SK-N-SH (cell line): ENCODE measurements at regions not wholly inside any gene's neighbourhood (a gene's known extent, or its start where the extent isn't known, plus 50 kb on each side); places are given as distances from the start of the nearest gene placed in this dataset.

Source experiments
- CTCF ChIA-PET: fragments of 300-600, 350-600 bp; formaldehyde crosslinking; extraction: SDS; loops from one replicate; lab custom pipeline; 2021; lab: Yijun Ruan, JAX
- POLR2A ChIA-PET: fragments of 350-600 bp; sonication (Branson Sonifier 250); formaldehyde crosslinking; extraction: SDS; loops from one replicate; lab custom pipeline; 2020; ENCODE audit warnings: antibody characterized with exemption, inconsistent platforms; lab: Yijun Ruan, JAX
- DNase-seq: peaks from one replicate; pipeline ENCODE4 v3.0.0; 2012
- H2AFZ ChIP-seq: fragments of 200-600 bp; sonication (generic); 2 replicates; pipeline ENCODE4 v1.8.1; 2016; ENCODE audit warnings: antibody characterized with exemption, mild to moderate bottlenecking, low read depth
- H3F3A ChIP-seq: fragments of 200-600 bp; sonication (generic); replicated peaks from 2 replicates; pipeline ENCODE3; 2016; ENCODE audit warnings: antibody characterized with exemption, mild to moderate bottlenecking; ENCODE audit not compliant: insufficient read depth
- H3K27ac ChIP-seq, 2 experiments: fragments of 200-500 bp in 1 of 2; fragments of 200-600 bp in 1 of 2; sonication (Bioruptor generic) in 1 of 2; sonication (generic), shearing (Covaris generic) in 1 of 2; 2 replicates each; pipeline versions ENCODE4 v1.5.1 to v1.6.1; 2014 to 2016; ENCODE audit warnings: low read depth in 2 of 2, inconsistent platforms in 1 of 2, low read length in 1 of 2, mild to moderate bottlenecking in 1 of 2, mixed read lengths in 1 of 2
- H3K27me3 ChIP-seq: fragments of 200-600 bp; sonication (generic), shearing (Covaris generic); 2 replicates; pipeline ENCODE4 v1.6.1; 2016; ENCODE audit warnings: mixed run types; ENCODE audit not compliant: insufficient read depth
- H3K36me3 ChIP-seq, 2 experiments: fragments of 200-500 bp in 1 of 2; fragments of 200-600 bp in 1 of 2; sonication (Bioruptor generic) in 1 of 2; sonication (generic) in 1 of 2; replicated peaks in 1 of 2; 2 replicates each; pipeline versions ENCODE3 to v1.5.1; 2014 to 2016; ENCODE audit warnings: low read length in 1 of 2, mild to moderate bottlenecking in 1 of 2; ENCODE audit not compliant: insufficient read depth in 2 of 2, control insufficient read depth in 1 of 2
- H3K4me1 ChIP-seq, 2 experiments: fragments of 200-500 bp in 1 of 2; fragments of 200-600 bp in 1 of 2; sonication (Bioruptor generic) in 1 of 2; sonication (generic), shearing (Covaris generic) in 1 of 2; 2 replicates each; pipeline versions ENCODE4 v1.5.1 to v1.6.1; 2014 to 2016; ENCODE audit warnings: low read depth in 1 of 2, low read length in 1 of 2, mixed run types in 1 of 2; ENCODE audit not compliant: insufficient read depth in 2 of 2, control insufficient read depth in 1 of 2
- H3K4me2 ChIP-seq: fragments of 200-600 bp; sonication (generic), shearing (Covaris generic); 2 replicates; pipeline ENCODE4 v1.6.1; 2017; ENCODE audit warnings: mixed run types
- H3K4me3 ChIP-seq, 2 experiments: fragments of 200-500 bp in 1 of 2; fragments of 200-600 bp in 1 of 2; sonication (Bioruptor generic) in 1 of 2; sonication (generic), shearing (Covaris generic) in 1 of 2; 2 replicates each; pipeline versions ENCODE4 v1.5.1 to v1.8.1; 2014 to 2016; ENCODE audit warnings: low read depth in 2 of 2, inconsistent platforms in 1 of 2, low read length in 1 of 2, mild to moderate bottlenecking in 1 of 2, mixed read lengths in 1 of 2, moderate library complexity in 1 of 2
- H3K79me2 ChIP-seq: fragments of 200-600 bp; sonication (generic); 2 replicates; pipeline ENCODE4 v1.8.1; 2017; ENCODE audit warnings: mild to moderate bottlenecking; ENCODE audit not compliant: insufficient read depth
- H3K9ac ChIP-seq: fragments of 200-600 bp; sonication (generic); 2 replicates; pipeline ENCODE4 v1.6.1; 2017; ENCODE audit warnings: mixed run types
- H3K9me2 ChIP-seq: fragments of 200-600 bp; sonication (generic); 2 replicates; pipeline ENCODE4 v1.6.1; 2017; ENCODE audit warnings: mixed run types
- H3K9me3 ChIP-seq: fragments of 200-600 bp; sonication (generic); 2 replicates; pipeline ENCODE4 v1.6.1; 2017; ENCODE audit warnings: mixed run types, mild to moderate bottlenecking, moderate library complexity
- H4K20me1 ChIP-seq: fragments of 200-600 bp; sonication (generic); 2 replicates; pipeline ENCODE4 v1.6.1; 2017; ENCODE audit warnings: mild to moderate bottlenecking, mixed run types; ENCODE audit not compliant: insufficient read depth
- CHD2 ChIP-seq: fragments of 150-350 bp; IDR thresholded peaks from 2 replicates; pipeline ENCODE4 v1.6.1; 2018; ENCODE audit warnings: low read length; ENCODE audit not compliant: partially characterized antibody
- CTCF ChIP-seq: fragments of 200-600 bp; sonication (generic); IDR thresholded peaks from 2 replicates; pipeline ENCODE4 v1.6.1; 2017; ENCODE audit warnings: antibody characterized with exemption, mild to moderate bottlenecking, moderate library complexity
- ELF1 ChIP-seq: IDR thresholded peaks from 2 replicates; pipeline ENCODE4 v1.4.0; 2012
- EP300 ChIP-seq, 2 experiments: IDR thresholded peaks; 2 replicates each; pipeline versions ENCODE4 v1.4.0 to v1.6.1; 2012; ENCODE audit warnings: borderline replicate concordance in 1 of 2, low read depth in 1 of 2, low read length in 1 of 2
- FOXJ3 ChIP-seq: sonication (generic); formaldehyde crosslinking; IDR thresholded peaks from 2 replicates; pipeline ENCODE4 v1.5.1; 2020; ENCODE audit warnings: mild to moderate bottlenecking, missing genetic modification reagents
- FOXM1 ChIP-seq: IDR thresholded peaks from 2 replicates; pipeline ENCODE4 v1.4.0; 2012; ENCODE audit warnings: low read depth, mild to moderate bottlenecking
- GABPA ChIP-seq: IDR thresholded peaks from 2 replicates; pipeline ENCODE4 v1.4.0; 2012; ENCODE audit warnings: low read depth, mild to moderate bottlenecking
- JUND ChIP-seq: IDR thresholded peaks from 2 replicates; pipeline ENCODE4 v1.4.0; 2012
- MEF2A ChIP-seq: IDR thresholded peaks from 2 replicates; pipeline ENCODE4 v1.4.0; 2012; ENCODE audit warnings: low read depth, borderline replicate concordance
- MXI1 ChIP-seq: IDR thresholded peaks from 2 replicates; pipeline ENCODE4 v1.6.1; 2012; ENCODE audit warnings: mild to moderate bottlenecking, low read depth, low read length, improper control_type of control experiment
- NRF1 ChIP-seq: IDR thresholded peaks from 2 replicates; pipeline ENCODE4 v1.6.1; 2012; ENCODE audit warnings: low read depth, mild to moderate bottlenecking, low read length
- POLR2AphosphoS5 ChIP-seq: IDR thresholded peaks from 2 replicates; pipeline ENCODE4 v1.6.1; 2012; ENCODE audit warnings: low read depth, low read length
- RAD21 ChIP-seq: IDR thresholded peaks from 2 replicates; pipeline ENCODE4 v1.6.1; 2012; ENCODE audit warnings: mild to moderate bottlenecking, low read length
- RXRA ChIP-seq: IDR thresholded peaks from 2 replicates; pipeline ENCODE4 v1.4.0; 2012; ENCODE audit warnings: low read depth, mild to moderate bottlenecking, borderline replicate concordance
- TAF1 ChIP-seq: IDR thresholded peaks from 2 replicates; pipeline ENCODE4 v1.6.1; 2012; ENCODE audit warnings: low read depth, mild to moderate bottlenecking, low read length, moderate library complexity, borderline replicate concordance
- TCF12 ChIP-seq: IDR thresholded peaks from 2 replicates; pipeline ENCODE4 v1.4.0; 2012
- YY1 ChIP-seq: IDR thresholded peaks from 2 replicates; pipeline ENCODE4 v1.4.0; 2012; ENCODE audit warnings: low read depth, mild to moderate bottlenecking
- ZBTB33 ChIP-seq: IDR thresholded peaks from 2 replicates; pipeline ENCODE4 v1.4.0; 2012; ENCODE audit warnings: low read depth, borderline replicate concordance
- WGBS: methylation state at CpG from one replicate; pipeline ENCODE4 v1.1.6; 2017; ENCODE audit warnings: low lambda C conversion rate; 5-methylcytosine and 5-hydroxymethylcytosine counted together

GRCh38 chr20:12199703-12200102 lies 282.0 kb downstream of the BTBD3 start:
- DNase-seq: no peak
- H2AFZ ChIP-seq: no peak overlapping the region
- H3K36me3 ChIP-seq: no peaks in the 10 kb centered on the region
- H3K9me2 ChIP-seq: no peaks in the 10 kb centered on the region
- no peak overlapping the region for H3K4me3 ChIP-seq
- TF ChIP-seq ELF1 (no peak), CTCF (no peak), RAD21 (no peak), EP300 (IDR thresholded peaks at IDR 0.05; ENCODE audit: borderline replicate concordance in 1 of 2, low read depth in 1 of 2, low read length in 1 of 2) (no peak), YY1 (no peak), FOXM1 (no peak), NRF1 (no peak), MEF2A (no peak), CHD2 (no peak), ZBTB33 (no peak), MXI1 (no peak), GABPA (no peak), RXRA (no peak), TCF12 (no peak), FOXJ3 (CRISPR knock-in tag) (no peak), TAF1 (no peak), JUND (no peak), POLR2AphosphoS5 (no peak)
- TF ChIP-seq, all 33 proteins: peak for 0
- Histone ChIP-seq H3K9ac (no peak overlapping the region), H3K27me3 (no peaks in the 10 kb centered on the region), H3K4me1 (no peaks in the 10 kb centered on the region), H3K27ac (no peak overlapping the region), H3K79me2 (no peaks in the 10 kb centered on the region), H3K9me3 (no peaks in the 10 kb centered on the region), H3F3A (no peaks in the 10 kb centered on the region), H4K20me1 (no peaks in the 10 kb centered on the region), H3K4me2 (no peak overlapping the region)
- ChIA-PET POLR2A (no interaction called here), CTCF (interaction anchor here (1.3 kb wide), 1 partner anchor 45 kb away, joined by 3 read pairs; no protein-coding TSS in a partner anchor)
- WGBS: 13% methylated on average over 4 of the region's 5 CpGs
